K562 (cell line): ENCODE measurements at regions not wholly inside any gene's neighbourhood (a gene's known extent, or its start where the extent isn't known, plus 50 kb on each side); places are given as distances from the start of the nearest gene placed in this dataset.

Experiments used
- ATF7 ChIP-seq: fragments of 450-650 bp; IDR thresholded peaks from 2 replicates; pipeline ENCODE4 v1.7.1; 2014; ENCODE audit warnings: mild to moderate bottlenecking, moderate library complexity
- CXXC5 ChIP-seq: fragments of 250-450 bp; sonication (Bioruptor Pico); IDR thresholded peaks from 2 replicates; pipeline ENCODE4 v1.8.0; 2022; ENCODE audit warnings: inconsistent platforms, mild to moderate bottlenecking, moderate library complexity
- EP400 ChIP-seq: fragments of 450-650 bp; IDR thresholded peaks from 2 replicates; pipeline ENCODE4 v1.6.1; 2017; ENCODE audit warnings: antibody characterized with exemption, mild to moderate bottlenecking, moderate library complexity
- LCOR ChIP-seq: sonication (generic); formaldehyde crosslinking; IDR thresholded peaks from 2 replicates; pipeline ENCODE4 v1.8.0; 2022; ENCODE audit warnings: mild to moderate bottlenecking, missing genetic modification reagents
- RAD51 ChIP-seq: fragments of 450-650 bp; IDR thresholded peaks from 2 replicates; pipeline ENCODE4 v1.7.1; 2016; ENCODE audit warnings: low read depth, mild to moderate bottlenecking, borderline replicate concordance
- TEAD1 ChIP-seq, 2 experiments: fragments of 450-650 bp in 1 of 2; sonication (generic) in 1 of 2; formaldehyde crosslinking; IDR thresholded peaks; 2 replicates each; pipeline versions ENCODE4 v1.4.0 to v1.8.0; 2020 to 2022; ENCODE audit warnings: mild to moderate bottlenecking in 2 of 2, missing genetic modification reagents in 1 of 2
- TFAP4 ChIP-seq: sonication (generic); formaldehyde crosslinking; IDR thresholded peaks from 2 replicates; pipeline ENCODE4 v1.8.0; 2022; ENCODE audit warnings: missing genetic modification reagents, mild to moderate bottlenecking, moderate library complexity, borderline replicate concordance
- ZNF75A ChIP-seq: fragments of 450-650 bp; formaldehyde crosslinking; IDR thresholded peaks from 2 replicates; pipeline ENCODE4 v1.4.0; 2020; ENCODE audit warnings: mild to moderate bottlenecking
- TF ChIP-seq, protein P1 (sequence below): fragments of 200-600 bp; sonication (generic); IDR thresholded peaks from one replicate; pipeline ENCODE4 v1.6.1; 2012; ENCODE audit warnings: mild to moderate bottlenecking, low read depth, low read length, inconsistent platforms

DNA sequence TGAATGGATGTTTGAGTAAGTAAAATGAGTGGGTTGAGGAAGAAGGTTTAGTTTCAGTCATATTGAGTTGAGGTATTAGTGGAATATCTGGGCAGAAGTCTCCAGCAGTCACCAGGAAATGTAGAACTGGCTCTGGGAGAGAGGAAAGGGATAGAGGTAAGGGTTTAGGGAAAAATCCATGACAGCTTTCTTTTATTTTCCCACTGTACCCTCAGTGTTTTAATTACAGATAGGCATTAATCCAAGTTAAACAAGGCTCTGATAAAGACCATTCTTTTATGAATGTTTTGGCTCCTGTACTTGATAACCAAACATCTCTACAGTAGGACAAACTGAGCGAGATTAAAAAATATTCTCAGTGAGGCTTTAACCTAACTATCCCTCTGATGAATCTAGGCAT, 318.4 kb upstream of the SYNCRIP start (continued):
- TF ChIP-seq, protein P1, sequence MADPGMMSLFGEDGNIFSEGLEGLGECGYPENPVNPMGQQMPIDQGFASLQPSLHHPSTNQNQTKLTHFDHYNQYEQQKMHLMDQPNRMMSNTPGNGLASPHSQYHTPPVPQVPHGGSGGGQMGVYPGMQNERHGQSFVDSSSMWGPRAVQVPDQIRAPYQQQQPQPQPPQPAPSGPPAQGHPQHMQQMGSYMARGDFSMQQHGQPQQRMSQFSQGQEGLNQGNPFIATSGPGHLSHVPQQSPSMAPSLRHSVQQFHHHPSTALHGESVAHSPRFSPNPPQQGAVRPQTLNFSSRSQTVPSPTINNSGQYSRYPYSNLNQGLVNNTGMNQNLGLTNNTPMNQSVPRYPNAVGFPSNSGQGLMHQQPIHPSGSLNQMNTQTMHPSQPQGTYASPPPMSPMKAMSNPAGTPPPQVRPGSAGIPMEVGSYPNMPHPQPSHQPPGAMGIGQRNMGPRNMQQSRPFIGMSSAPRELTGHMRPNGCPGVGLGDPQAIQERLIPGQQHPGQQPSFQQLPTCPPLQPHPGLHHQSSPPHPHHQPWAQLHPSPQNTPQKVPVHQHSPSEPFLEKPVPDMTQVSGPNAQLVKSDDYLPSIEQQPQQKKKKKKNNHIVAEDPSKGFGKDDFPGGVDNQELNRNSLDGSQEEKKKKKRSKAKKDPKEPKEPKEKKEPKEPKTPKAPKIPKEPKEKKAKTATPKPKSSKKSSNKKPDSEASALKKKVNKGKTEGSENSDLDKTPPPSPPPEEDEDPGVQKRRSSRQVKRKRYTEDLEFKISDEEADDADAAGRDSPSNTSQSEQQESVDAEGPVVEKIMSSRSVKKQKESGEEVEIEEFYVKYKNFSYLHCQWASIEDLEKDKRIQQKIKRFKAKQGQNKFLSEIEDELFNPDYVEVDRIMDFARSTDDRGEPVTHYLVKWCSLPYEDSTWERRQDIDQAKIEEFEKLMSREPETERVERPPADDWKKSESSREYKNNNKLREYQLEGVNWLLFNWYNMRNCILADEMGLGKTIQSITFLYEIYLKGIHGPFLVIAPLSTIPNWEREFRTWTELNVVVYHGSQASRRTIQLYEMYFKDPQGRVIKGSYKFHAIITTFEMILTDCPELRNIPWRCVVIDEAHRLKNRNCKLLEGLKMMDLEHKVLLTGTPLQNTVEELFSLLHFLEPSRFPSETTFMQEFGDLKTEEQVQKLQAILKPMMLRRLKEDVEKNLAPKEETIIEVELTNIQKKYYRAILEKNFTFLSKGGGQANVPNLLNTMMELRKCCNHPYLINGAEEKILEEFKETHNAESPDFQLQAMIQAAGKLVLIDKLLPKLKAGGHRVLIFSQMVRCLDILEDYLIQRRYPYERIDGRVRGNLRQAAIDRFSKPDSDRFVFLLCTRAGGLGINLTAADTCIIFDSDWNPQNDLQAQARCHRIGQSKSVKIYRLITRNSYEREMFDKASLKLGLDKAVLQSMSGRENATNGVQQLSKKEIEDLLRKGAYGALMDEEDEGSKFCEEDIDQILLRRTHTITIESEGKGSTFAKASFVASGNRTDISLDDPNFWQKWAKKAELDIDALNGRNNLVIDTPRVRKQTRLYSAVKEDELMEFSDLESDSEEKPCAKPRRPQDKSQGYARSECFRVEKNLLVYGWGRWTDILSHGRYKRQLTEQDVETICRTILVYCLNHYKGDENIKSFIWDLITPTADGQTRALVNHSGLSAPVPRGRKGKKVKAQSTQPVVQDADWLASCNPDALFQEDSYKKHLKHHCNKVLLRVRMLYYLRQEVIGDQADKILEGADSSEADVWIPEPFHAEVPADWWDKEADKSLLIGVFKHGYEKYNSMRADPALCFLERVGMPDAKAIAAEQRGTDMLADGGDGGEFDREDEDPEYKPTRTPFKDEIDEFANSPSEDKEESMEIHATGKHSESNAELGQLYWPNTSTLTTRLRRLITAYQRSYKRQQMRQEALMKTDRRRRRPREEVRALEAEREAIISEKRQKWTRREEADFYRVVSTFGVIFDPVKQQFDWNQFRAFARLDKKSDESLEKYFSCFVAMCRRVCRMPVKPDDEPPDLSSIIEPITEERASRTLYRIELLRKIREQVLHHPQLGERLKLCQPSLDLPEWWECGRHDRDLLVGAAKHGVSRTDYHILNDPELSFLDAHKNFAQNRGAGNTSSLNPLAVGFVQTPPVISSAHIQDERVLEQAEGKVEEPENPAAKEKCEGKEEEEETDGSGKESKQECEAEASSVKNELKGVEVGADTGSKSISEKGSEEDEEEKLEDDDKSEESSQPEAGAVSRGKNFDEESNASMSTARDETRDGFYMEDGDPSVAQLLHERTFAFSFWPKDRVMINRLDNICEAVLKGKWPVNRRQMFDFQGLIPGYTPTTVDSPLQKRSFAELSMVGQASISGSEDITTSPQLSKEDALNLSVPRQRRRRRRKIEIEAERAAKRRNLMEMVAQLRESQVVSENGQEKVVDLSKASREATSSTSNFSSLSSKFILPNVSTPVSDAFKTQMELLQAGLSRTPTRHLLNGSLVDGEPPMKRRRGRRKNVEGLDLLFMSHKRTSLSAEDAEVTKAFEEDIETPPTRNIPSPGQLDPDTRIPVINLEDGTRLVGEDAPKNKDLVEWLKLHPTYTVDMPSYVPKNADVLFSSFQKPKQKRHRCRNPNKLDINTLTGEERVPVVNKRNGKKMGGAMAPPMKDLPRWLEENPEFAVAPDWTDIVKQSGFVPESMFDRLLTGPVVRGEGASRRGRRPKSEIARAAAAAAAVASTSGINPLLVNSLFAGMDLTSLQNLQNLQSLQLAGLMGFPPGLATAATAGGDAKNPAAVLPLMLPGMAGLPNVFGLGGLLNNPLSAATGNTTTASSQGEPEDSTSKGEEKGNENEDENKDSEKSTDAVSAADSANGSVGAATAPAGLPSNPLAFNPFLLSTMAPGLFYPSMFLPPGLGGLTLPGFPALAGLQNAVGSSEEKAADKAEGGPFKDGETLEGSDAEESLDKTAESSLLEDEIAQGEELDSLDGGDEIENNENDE, result no peak
- TF ChIP-seq TEAD1 (CRISPR knock-in tag; IDR thresholded peaks at IDR 0.05) (no peak), ZNF75A (CRISPR knock-in tag) (no peak), ATF7 (no peak), TFAP4 (CRISPR knock-in tag) (no peak), RAD51 (no peak), EP400 (no peak), CXXC5 (CRISPR knock-in tag) (no peak), LCOR (CRISPR knock-in tag) (no peak)
- TF ChIP-seq, all 486 proteins: peak for 0
